Parathyroid adenoma (tissue), 2 donors: ENCODE measurements at regions not wholly inside any gene's neighbourhood (a gene's known extent, or its start where the extent isn't known, plus 50 kb on each side); places are given as distances from the start of the nearest gene placed in this dataset.

Experiments used
- H2AFZ ChIP-seq: fragments of 300-600 bp; sonication (generic); one replicate; pipeline ENCODE4 v1.7.0; 2017; ENCODE audit warnings: antibody characterized with exemption, mild to moderate bottlenecking
- H3K27ac ChIP-seq: fragments of 300-600 bp; sonication (generic); one replicate; pipeline ENCODE4 v1.7.0; 2017
- H3K27me3 ChIP-seq: fragments of 300-600 bp; sonication (generic); one replicate; pipeline ENCODE4 v1.7.0; 2017; ENCODE audit warnings: low read length; ENCODE audit not compliant: control insufficient read depth, insufficient read depth
- H3K36me3 ChIP-seq: fragments of 300-600 bp; sonication (generic); one replicate; pipeline ENCODE4 v1.7.0; 2017; ENCODE audit warnings: low read length; ENCODE audit not compliant: control insufficient read depth, insufficient read depth
- H3K4me1 ChIP-seq: fragments of 300-600 bp; sonication (generic); one replicate; pipeline ENCODE4 v1.7.0; 2017; ENCODE audit warnings: control low read depth
- H3K4me2 ChIP-seq: fragments of 300-600 bp; sonication (generic); one replicate; pipeline ENCODE4 v1.7.0; 2017; ENCODE audit warnings: low read length
- H3K4me3 ChIP-seq: fragments of 300-600 bp; sonication (generic); one replicate; pipeline ENCODE4 v1.7.0; 2017; ENCODE audit warnings: low read depth, low read length
- H3K79me2 ChIP-seq: fragments of 300-600 bp; sonication (generic); one replicate; pipeline ENCODE4 v1.7.0; 2017; ENCODE audit warnings: control low read depth
- H3K9ac ChIP-seq: fragments of 300-600 bp; sonication (generic); one replicate; pipeline ENCODE4 v1.7.0; 2017; ENCODE audit warnings: mild to moderate bottlenecking
- H3K9me3 ChIP-seq: fragments of 300-600 bp; sonication (generic); one replicate; pipeline ENCODE4 v1.7.0; 2017; ENCODE audit warnings: low read length; ENCODE audit not compliant: control insufficient read depth
- CTCF ChIP-seq: fragments of 300-600 bp; sonication (generic); IDR thresholded peaks from one replicate; pipeline ENCODE4 v1.7.0; 2017; ENCODE audit warnings: antibody characterized with exemption, mild to moderate bottlenecking
- donor health status: primary hyperparathyroidism.

- Histone ChIP-seq H3K4me1 (no peaks in the 10 kb centered on the region), H3K27me3 (no peaks in the 10 kb centered on the region), H3K79me2 (no peaks in the 10 kb centered on the region), H3K36me3 (no peaks in the 10 kb centered on the region), H3K27ac (no peak overlapping the region), H3K9ac (no peak overlapping the region), H3K9me3 (no peaks in the 10 kb centered on the region), H2AFZ (no peak overlapping the region), H3K4me2 (no peak overlapping the region), H3K4me3 (no peak overlapping the region)
- TF ChIP-seq CTCF = no peak
Observed at GRCh38 chr10:2790396-2791188, 276.8 kb upstream of the PFKP start.

- H3K9me3 ChIP-seq = no peaks in the 10 kb centered on the region
- no peak overlapping the region for H3K9ac ChIP-seq
- no peak overlapping the region for H3K4me3 ChIP-seq
- no peak overlapping the region for H3K27ac ChIP-seq
- H3K4me2 ChIP-seq = no peak overlapping the region
- H3K36me3 ChIP-seq = no peaks in the 10 kb centered on the region
- no peak overlapping the region for H2AFZ ChIP-seq
- no peaks in the 10 kb centered on the region for H3K27me3 ChIP-seq
- H3K4me1 ChIP-seq = no peaks in the 10 kb centered on the region
- no peaks in the 10 kb centered on the region for H3K79me2 ChIP-seq
- no peak for TF ChIP-seq CTCF
Observed at GRCh38 chr10:2786251-2786650, 281.1 kb upstream of the PFKP start.

GRCh38 chr10:2784766-2785165 lies 282.6 kb upstream of the PFKP start:
- Histone ChIP-seq H3K27ac (no peak overlapping the region), H3K4me1 (no peaks in the 10 kb centered on the region), H2AFZ (no peak overlapping the region), H3K9me3 (no peaks in the 10 kb centered on the region), H3K27me3 (no peaks in the 10 kb centered on the region), H3K79me2 (no peaks in the 10 kb centered on the region), H3K36me3 (no peaks in the 10 kb centered on the region), H3K4me3 (no peak overlapping the region), H3K4me2 (no peak overlapping the region), H3K9ac (no peak overlapping the region)
- no peak for TF ChIP-seq CTCF

- no peaks in the 10 kb centered on the region for H3K79me2 ChIP-seq
- H3K27ac ChIP-seq = no peak overlapping the region
- no peak overlapping the region for H3K4me2 ChIP-seq
- no peak overlapping the region for H3K9ac ChIP-seq
- no peaks in the 10 kb centered on the region for H3K36me3 ChIP-seq
- no peaks in the 10 kb centered on the region for H3K4me1 ChIP-seq
- H2AFZ ChIP-seq = no peak overlapping the region
- TF ChIP-seq CTCF = no peak
- no peak overlapping the region for H3K4me3 ChIP-seq
- no peaks in the 10 kb centered on the region for H3K9me3 ChIP-seq
- no peaks in the 10 kb centered on the region for H3K27me3 ChIP-seq
Observed at GRCh38 chr10:2782950-2783349, 284.4 kb upstream of the PFKP start.

GRCh38 chr10:2782265-2782664 lies 285.1 kb upstream of the PFKP start:
- Histone ChIP-seq H3K36me3 (no peaks in the 10 kb centered on the region), H3K27me3 (no peaks in the 10 kb centered on the region), H3K79me2 (no peaks in the 10 kb centered on the region), H3K9ac (no peak overlapping the region), H3K9me3 (no peaks in the 10 kb centered on the region), H3K27ac (no peak overlapping the region), H3K4me2 (no peak overlapping the region), H3K4me1 (no peaks in the 10 kb centered on the region), H3K4me3 (no peak overlapping the region), H2AFZ (no peak overlapping the region)
- TF ChIP-seq CTCF = no peak
